ENCODE measurements at regions not wholly inside any gene's neighbourhood (a gene's known extent, or its start where the extent isn't known, plus 50 kb on each side); places are given as distances from the start of the nearest gene placed in this dataset.

DNA sequence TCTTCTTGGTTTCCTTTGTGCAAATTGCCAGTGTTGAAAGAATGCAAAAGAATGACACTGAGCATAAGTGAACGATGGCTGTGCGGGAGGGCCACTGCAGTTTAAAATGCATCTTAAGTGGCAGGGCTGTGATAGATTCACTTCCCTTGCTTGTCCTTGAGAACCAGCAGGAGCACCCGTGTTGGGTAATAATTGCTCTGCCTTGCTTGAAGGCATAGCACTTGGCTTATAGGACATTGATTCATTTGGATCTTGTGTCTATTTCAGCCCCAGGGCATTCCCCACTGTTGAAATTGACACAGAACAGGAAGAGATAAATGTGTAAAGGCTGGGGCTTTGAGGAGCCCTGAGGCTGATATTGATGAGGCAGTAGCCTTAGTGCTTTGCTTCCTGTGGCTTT lies 1003.7 kb upstream of the GYPC start:
- H3K36me3 Mint-ChIP-seq = peaks cover 23% of the 10 kb centered on the region
- no peak overlapping the region for H3K27ac Mint-ChIP-seq
- peaks cover 48% of the 10 kb centered on the region for H3K9me3 Mint-ChIP-seq
- CTCF ChIA-PET = no interaction called here
- peaks cover 4% of the 10 kb centered on the region for H3K4me1 Mint-ChIP-seq
- no peak for DNase-seq (ENCODE audit: low spot score)
- H3K27me3 Mint-ChIP-seq (ENCODE audit: low read depth) = no peaks in the 10 kb centered on the region; the same call in 1 of the 2 replicates
- TF ChIP-seq TCF7 (CRISPR knock-in tag; IDR thresholded peaks at IDR 0.05; ENCODE audit: low read depth) (no peak), MXD4 (CRISPR knock-in tag; IDR thresholded peaks at IDR 0.05; ENCODE audit: borderline replicate concordance) (no peak), MLX (CRISPR knock-in tag; IDR thresholded peaks at IDR 0.05) (no peak), ZNF423 (CRISPR knock-in tag; IDR thresholded peaks at IDR 0.05) (no peak)
- POLR2A ChIA-PET = no interaction called here
- H3K4me3 Mint-ChIP-seq = no peak overlapping the region
- no peak for ATAC-seq

GRCh38 chr2:125654226-125654625 lies 1001.7 kb upstream of the GYPC start:
- H3K4me1 Mint-ChIP-seq = peaks cover 4% of the 10 kb centered on the region
- no peak for TF ChIP-seq TP53 (CRISPR knock-in tag; IDR thresholded peaks at IDR 0.05)
- no peak for TF ChIP-seq ARID4B (CRISPR knock-in tag; IDR thresholded peaks at IDR 0.05; ENCODE audit: borderline replicate concordance)
- no peak for TF ChIP-seq NR3C1 (CRISPR knock-in tag; conservative IDR thresholded peaks at IDR 0.05; ENCODE audit: low read depth)
- no peak for TF ChIP-seq NR1H2 (CRISPR knock-in tag; IDR thresholded peaks at IDR 0.05)
- no peak for TF ChIP-seq GRHL2 (CRISPR knock-in tag; IDR thresholded peaks at IDR 0.05; ENCODE audit: insufficient replicate concordance, severe bottlenecking)
- no peak for TF ChIP-seq JUN (CRISPR knock-in tag; IDR thresholded peaks at IDR 0.05)
- TF ChIP-seq HMGXB4 (CRISPR knock-in tag; IDR thresholded peaks at IDR 0.05) = no peak
- TF ChIP-seq, protein P1, sequence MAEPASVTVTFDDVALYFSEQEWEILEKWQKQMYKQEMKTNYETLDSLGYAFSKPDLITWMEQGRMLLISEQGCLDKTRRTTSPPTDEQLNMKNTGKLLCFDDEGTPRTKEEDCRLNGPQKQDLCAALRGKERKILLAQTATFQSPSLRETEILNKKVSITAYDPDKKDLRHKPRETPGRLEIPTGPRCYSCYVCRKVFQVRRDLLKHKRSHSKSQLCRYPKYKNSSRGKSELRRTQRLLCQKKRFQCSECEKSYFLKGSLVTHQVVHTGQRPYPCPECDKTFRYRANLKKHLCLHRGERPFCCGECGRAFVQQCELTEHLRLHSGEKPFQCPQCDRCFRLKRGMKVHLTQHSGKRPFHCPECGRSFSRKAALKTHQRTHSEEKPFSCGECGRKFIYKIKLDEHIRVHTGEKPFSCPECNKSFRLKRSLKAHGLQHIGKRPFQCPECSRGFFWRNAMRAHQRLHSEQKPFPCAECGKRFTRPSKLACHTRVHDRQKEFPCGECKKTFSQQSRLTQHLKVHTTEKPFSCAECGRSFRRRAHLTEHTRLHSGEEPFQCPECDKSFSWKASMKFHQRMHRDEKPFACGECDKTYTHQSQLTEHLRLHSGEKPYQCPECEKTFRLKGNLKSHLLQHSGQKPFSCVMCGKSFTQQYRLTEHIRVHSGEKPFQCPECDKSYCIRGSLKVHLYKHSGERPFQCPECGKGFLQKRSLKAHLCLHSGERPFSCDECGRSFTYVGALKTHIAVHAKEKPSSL (CRISPR knock-in tag; conservative IDR thresholded peaks at IDR 0.05) = no peak
- TF ChIP-seq ZNF396 (CRISPR knock-in tag; IDR thresholded peaks at IDR 0.05; ENCODE audit: borderline replicate concordance) = no peak
- TF ChIP-seq, protein P2, sequence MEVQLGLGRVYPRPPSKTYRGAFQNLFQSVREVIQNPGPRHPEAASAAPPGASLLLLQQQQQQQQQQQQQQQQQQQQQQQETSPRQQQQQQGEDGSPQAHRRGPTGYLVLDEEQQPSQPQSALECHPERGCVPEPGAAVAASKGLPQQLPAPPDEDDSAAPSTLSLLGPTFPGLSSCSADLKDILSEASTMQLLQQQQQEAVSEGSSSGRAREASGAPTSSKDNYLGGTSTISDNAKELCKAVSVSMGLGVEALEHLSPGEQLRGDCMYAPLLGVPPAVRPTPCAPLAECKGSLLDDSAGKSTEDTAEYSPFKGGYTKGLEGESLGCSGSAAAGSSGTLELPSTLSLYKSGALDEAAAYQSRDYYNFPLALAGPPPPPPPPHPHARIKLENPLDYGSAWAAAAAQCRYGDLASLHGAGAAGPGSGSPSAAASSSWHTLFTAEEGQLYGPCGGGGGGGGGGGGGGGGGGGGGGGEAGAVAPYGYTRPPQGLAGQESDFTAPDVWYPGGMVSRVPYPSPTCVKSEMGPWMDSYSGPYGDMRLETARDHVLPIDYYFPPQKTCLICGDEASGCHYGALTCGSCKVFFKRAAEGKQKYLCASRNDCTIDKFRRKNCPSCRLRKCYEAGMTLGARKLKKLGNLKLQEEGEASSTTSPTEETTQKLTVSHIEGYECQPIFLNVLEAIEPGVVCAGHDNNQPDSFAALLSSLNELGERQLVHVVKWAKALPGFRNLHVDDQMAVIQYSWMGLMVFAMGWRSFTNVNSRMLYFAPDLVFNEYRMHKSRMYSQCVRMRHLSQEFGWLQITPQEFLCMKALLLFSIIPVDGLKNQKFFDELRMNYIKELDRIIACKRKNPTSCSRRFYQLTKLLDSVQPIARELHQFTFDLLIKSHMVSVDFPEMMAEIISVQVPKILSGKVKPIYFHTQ (CRISPR knock-in tag; IDR thresholded peaks at IDR 0.05) = no peak
- no peak for TF ChIP-seq ZMAT4 (CRISPR knock-in tag; IDR thresholded peaks at IDR 0.05)
- no peak for TF ChIP-seq NFATC4 (CRISPR knock-in tag; IDR thresholded peaks at IDR 0.05)
- TF ChIP-seq ZNF416 (CRISPR knock-in tag; IDR thresholded peaks at IDR 0.05) = no peak
- TF ChIP-seq ZNF423 (CRISPR knock-in tag; IDR thresholded peaks at IDR 0.05) = no peak
- TF ChIP-seq NR2C2 (CRISPR knock-in tag; IDR thresholded peaks at IDR 0.05) = no peak
- TF ChIP-seq NFE2L1 (CRISPR knock-in tag; IDR thresholded peaks at IDR 0.05) = no peak
- peaks cover 24% of the 10 kb centered on the region for H3K36me3 Mint-ChIP-seq
- ChIA-PET POLR2A (no interaction called here), CTCF (no interaction called here)
- DNase-seq (ENCODE audit: low spot score) = no peak
- H3K4me3 Mint-ChIP-seq = no peak overlapping the region
- peaks cover 55% of the 10 kb centered on the region for H3K9me3 Mint-ChIP-seq
- no peaks in the 10 kb centered on the region; the same call in 1 of the 2 replicates for H3K27me3 Mint-ChIP-seq (ENCODE audit: low read depth)
- no peak for ATAC-seq
- H3K27ac Mint-ChIP-seq = no peak overlapping the region

All from WTC11 (cell line).